ENCODE measurements at regions not wholly inside any gene's neighbourhood (a gene's known extent, or its start where the extent isn't known, plus 50 kb on each side); places are given as distances from the start of the nearest gene placed in this dataset.
"Not testable (repeated sequence)": the region's sequence is repeated elsewhere in the genome, so short reads cannot be mapped to it uniquely, and the experiment has no call there.

GRCh38 chr1:121048293-121048752 lies 135.8 kb downstream of the FAM72B start:
- not testable (repeated sequence) for FAIRE-seq; DNase-seq (ENCODE audit: low spot score in 2 of 2)

DNA sequence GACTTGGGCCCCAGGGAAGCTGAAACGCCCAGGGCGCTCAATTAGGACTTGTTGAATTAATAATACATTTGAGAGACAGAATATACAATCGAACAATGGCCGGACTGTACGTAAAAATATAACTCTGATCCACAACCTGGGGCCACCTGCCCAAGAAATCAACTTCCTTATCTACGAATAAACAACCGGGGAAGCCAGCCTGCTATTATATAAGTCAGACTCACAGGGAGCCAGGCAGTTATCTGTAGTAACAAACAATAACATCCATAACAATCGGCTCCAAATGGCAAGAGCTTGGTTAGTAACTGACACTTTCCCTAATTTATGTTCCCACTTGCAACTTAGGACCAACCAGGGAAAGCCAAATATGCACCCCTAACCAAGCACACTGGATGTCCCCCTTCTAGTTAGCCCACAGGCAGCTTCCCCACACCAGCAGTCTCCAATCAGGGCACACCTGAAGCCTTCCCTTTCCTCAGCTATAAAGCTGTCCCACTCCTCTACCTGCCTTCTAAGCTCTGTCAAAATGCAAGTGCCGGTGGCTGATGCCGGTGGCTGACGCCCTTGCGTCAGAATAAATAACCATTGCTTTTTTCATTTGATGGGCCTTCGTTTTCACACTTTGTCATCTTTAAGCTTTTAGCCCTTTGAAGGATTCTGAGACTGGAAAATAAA lies 135.2 kb downstream of the FAM72B start:
- DNase-seq (ENCODE audit: low spot score in 2 of 2); FAIRE-seq: not testable (repeated sequence)

DNA sequence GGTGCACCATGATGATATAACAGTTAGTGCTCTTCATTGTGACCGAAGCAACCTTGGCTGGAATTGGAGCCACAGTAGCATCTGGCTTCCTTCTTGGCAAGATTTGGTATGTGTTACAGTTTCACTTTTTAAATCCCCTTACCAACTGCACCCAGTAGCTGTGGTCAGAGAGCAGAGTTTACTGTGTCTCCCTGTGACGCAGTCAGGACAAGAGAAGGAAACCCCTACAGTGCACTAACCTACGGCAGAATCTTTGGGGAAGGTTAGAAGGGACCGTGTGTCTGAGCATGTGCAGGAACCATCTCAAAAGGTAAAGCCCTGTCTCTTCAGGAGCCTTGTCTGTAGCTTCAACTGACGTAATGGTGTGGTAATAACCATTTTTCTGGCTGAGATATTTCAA lies 134.0 kb downstream of the FAM72B start:
- DNase-seq (ENCODE audit: low spot score in 2 of 2); FAIRE-seq: not testable (repeated sequence)

DNA sequence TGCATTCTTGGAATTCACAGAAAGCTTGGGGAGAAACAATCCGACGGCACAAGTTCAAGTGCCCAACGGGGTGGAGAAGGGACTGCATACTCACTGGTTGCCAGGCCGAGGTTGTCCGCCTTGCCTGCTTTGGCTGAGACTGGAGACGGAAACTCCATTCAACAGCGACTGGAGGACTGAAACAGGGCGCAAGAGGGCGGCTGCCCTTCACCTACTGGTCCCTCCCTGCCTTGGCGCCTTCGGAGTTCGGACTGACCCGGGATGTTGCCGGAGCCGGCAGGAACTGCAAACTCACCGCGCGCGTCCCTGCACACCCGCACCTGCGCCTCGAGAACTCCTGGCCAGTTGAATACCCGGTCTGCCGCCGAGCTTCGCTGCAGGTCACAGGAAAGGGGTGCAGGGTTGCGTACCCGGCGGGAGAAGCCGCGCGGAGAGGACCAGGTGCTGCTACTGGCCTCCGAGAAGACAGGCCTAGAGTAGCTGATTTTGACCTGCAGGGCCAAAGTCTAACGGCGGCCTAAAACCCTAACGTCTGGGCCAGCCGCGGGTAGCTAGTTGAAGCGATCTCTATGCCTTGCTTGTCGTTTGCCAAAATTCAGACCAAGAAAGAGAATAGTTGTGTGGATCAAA lies 132.9 kb downstream of the FAM72B start:
- not testable (repeated sequence) for DNase-seq (ENCODE audit: low spot score in 2 of 2); FAIRE-seq

GRCh38 chr1:121052081-121052660 lies 132.0 kb downstream of the FAM72B start:
- not testable (repeated sequence) for DNase-seq (ENCODE audit: low spot score in 2 of 2); FAIRE-seq

DNA sequence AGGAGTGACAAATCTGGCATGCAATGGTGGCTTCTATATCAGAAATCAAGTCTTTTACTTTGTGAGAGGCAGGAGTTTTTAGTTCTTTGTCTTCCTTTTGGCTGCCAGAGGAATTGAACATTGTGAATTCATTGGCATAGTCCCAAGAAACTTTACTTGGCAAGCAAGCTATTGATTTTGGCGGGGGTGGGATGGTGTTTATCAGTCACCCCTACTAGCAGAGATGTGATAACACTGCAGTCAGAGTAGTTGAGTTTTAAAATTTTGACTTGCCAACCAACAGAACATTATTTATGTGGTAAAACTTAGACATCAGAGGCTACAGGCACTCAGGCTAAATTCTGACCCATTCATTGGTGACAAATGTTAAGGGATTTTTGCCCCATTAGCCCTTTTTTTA lies 129.2 kb downstream of the FAM72B start:
- FAIRE-seq; DNase-seq (ENCODE audit: low spot score in 2 of 2): not testable (repeated sequence)

- DNase-seq (ENCODE audit: low spot score in 2 of 2); FAIRE-seq: not testable (repeated sequence)
Measured at GRCh38 chr1:121066925-121067324, 117.2 kb downstream of the FAM72B start.

GRCh38 chr1:121068738-121069499 lies 115.2 kb downstream of the FAM72B start:
- DNase-seq (ENCODE audit: low spot score in 2 of 2); FAIRE-seq: not testable (repeated sequence)

- DNase-seq (ENCODE audit: low spot score in 2 of 2): not testable (repeated sequence)
Measured at GRCh38 chr1:121073852-121074251, 110.3 kb downstream of the FAM72B start.

GRCh38 chr1:121075254-121075805 lies 108.8 kb downstream of the FAM72B start:
- FAIRE-seq; DNase-seq (ENCODE audit: low spot score in 2 of 2): not testable (repeated sequence)

More at GRCh38 chr1:121073852-121074251, 110.3 kb downstream of the FAM72B start:
- not testable (repeated sequence) for FAIRE-seq

DNA sequence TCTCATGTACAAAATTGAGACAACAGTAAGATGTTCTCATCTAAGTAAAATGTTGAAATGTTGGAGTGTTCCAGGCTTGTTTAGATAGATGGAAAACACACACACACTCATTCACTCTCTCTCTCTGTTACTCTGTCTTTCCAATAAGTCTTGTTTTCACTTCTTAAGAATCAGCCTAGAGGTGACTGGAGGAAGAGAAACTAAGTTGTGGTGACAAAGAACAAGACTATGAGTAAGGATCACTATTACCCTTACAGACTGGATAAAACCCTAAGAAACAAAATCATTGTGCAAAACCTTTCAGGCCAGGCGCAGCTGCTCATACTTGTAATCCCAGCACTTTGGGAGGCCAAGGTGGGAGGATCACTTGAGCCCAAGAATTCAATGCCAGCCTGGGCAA lies 107.5 kb downstream of the FAM72B start:
- not testable (repeated sequence) for FAIRE-seq; DNase-seq (ENCODE audit: low spot score in 2 of 2)

- not testable (repeated sequence) for FAIRE-seq; DNase-seq (ENCODE audit: low spot score in 2 of 2)
Measured at GRCh38 chr1:121079655-121080054, 104.5 kb downstream of the FAM72B start.

- not testable (repeated sequence) for FAIRE-seq; DNase-seq (ENCODE audit: low spot score in 2 of 2)
Measured at GRCh38 chr1:121080197-121080903, 103.8 kb downstream of the FAM72B start.

DNA sequence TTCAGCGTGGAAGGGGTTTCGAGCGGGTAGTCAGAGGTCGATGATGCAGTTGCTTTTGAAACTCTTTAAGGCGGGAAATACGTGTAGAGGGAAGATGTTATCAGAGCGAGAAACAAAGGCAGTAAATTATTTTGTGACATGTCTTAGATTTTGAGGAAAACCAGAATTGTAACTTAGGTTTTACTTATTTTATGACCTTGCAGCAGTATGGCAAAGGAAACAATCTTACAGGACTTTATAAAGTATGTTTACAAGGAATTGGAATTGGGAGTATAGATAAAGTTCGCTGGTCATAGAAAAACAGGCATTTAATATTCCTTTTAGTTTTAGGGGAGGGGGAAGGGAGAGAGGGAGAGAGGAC lies 103.3 kb downstream of the FAM72B start:
- DNase-seq (ENCODE audit: low spot score in 2 of 2); FAIRE-seq: not testable (repeated sequence)

- not testable (repeated sequence) for DNase-seq (ENCODE audit: low spot score in 2 of 2); FAIRE-seq
Measured at GRCh38 chr1:121081625-121082199, 102.4 kb downstream of the FAM72B start.

DNA sequence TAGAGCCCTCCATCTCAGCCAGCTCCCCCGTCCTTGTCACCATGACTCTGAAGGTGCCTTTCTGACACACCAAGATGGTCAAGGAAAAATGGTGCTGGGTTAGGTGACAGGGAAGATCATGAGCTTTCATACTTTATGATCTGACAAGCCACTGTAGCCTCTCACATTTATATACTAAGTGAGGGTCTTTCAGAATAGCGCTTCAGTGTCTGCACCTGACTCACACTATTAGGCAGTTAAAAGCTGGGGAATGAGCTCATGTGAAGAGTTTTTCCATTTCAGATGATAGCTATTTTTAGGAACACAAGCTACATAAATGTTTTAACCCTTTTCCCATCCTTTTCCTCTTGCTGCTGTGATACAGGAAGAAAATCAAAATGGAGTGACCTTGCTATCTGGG lies 101.1 kb downstream of the FAM72B start:
- DNase-seq (ENCODE audit: low spot score in 2 of 2); FAIRE-seq: not testable (repeated sequence)

- DNase-seq (ENCODE audit: low spot score in 2 of 2); FAIRE-seq: not testable (repeated sequence)
Measured at GRCh38 chr1:121086249-121086648, 97.9 kb downstream of the FAM72B start.

DNA sequence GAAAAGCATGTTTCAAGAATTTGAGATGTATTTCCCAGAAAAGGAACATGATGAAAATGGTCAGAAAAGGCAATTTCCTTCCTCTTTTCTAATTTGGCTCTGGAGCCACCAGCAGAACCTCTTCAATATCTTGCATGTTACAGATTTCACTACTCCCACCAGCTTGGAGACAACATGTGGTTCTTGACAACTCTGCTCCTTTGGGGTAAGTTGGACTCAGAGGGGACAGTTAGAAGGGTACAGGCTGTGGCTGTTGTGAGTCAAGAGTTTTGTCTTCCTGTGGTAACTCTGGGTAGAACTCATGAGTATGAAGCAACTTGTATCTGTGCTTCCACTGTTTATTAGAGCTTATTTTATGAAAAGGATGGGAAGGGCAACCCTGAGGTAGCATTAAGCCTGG lies 96.9 kb downstream of the FAM72B start:
- not testable (repeated sequence) for FAIRE-seq; DNase-seq (ENCODE audit: low spot score in 2 of 2)

DNA sequence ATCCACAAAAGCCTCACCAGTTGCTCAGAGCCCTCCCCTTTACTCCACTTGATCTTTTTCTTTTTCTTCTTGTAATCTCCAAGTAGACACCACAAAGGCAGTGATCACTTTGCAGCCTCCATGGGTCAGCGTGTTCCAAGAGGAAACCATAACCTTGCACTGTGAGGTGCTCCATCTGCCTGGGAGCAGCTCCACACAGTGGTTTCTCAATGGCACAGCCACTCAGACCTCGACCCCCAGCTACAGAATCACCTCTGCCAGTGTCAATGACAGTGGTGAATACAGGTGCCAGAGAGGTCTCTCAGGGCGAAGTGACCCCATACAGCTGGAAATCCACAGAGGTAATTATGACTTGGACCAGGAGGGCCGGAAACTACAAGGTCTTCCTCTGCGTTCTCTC lies 95.6 kb downstream of the FAM72B start:
- not testable (repeated sequence) for DNase-seq (ENCODE audit: low spot score in 2 of 2); FAIRE-seq
